WTC11 (cell line): ENCODE measurements at regions not wholly inside any gene's neighbourhood (a gene's known extent, or its start where the extent isn't known, plus 50 kb on each side); places are given as distances from the start of the nearest gene placed in this dataset.

ENCODE experiments used
- ATAC-seq: fragments of 200-7000 bp; cut with Tn5 transposase; 2 replicates; pipeline ENCODE4 v1.10.0; 2021; ENCODE audit warnings: mild to moderate bottlenecking, moderate library complexity
- CTCF ChIA-PET: fragments of 300-600 bp; sonication (Branson Sonifier 250); formaldehyde crosslinking; loops from one replicate; lab custom pipeline; 2021; ENCODE audit warnings: antibody characterized with exemption; lab: Charles Lee
- POLR2A ChIA-PET: fragments of 350-600 bp; sonication (Branson Sonifier 250); formaldehyde crosslinking; loops from one replicate; lab custom pipeline; 2021; ENCODE audit warnings: antibody characterized with exemption; lab: Charles Lee
- DNase-seq: peaks from one replicate; pipeline ENCODE4 v3.0.0; 2021; ENCODE audit warnings: low spot score
- H3K27ac Mint-ChIP-seq: 2 replicates; pipeline ENCODE4 v1.8.0; 2021; ENCODE audit warnings: mixed read lengths
- H3K27me3 Mint-ChIP-seq: 2 replicates; pipeline ENCODE4 v1.8.0; 2021; ENCODE audit warnings: low read depth, mild to moderate bottlenecking, moderate library complexity, mixed read lengths
- H3K36me3 Mint-ChIP-seq: 2 replicates; pipeline ENCODE4 v1.8.0; 2021; ENCODE audit warnings: mixed read lengths
- H3K4me1 Mint-ChIP-seq: 2 replicates; pipeline ENCODE4 v1.8.0; 2022; ENCODE audit warnings: mixed read lengths
- H3K4me3 Mint-ChIP-seq: 2 replicates; pipeline ENCODE4 v1.8.0; 2021; ENCODE audit warnings: mild to moderate bottlenecking, moderate library complexity, mixed read lengths
- H3K9me3 Mint-ChIP-seq: 2 replicates; pipeline ENCODE4 v1.8.0; 2021; ENCODE audit warnings: mixed read lengths
- AR ChIP-seq: fragments of 250-450 bp; sonication (Bioruptor Pico); IDR thresholded peaks from 2 replicates; pipeline ENCODE4 v1.9.0; 2021; ENCODE audit warnings: mild to moderate bottlenecking
- ARID4B ChIP-seq: sonication (generic); formaldehyde crosslinking; IDR thresholded peaks from 2 replicates; pipeline ENCODE4 v1.8.0; 2023; ENCODE audit warnings: missing genetic modification reagents, mild to moderate bottlenecking, borderline replicate concordance
- ATF1 ChIP-seq: sonication (generic); formaldehyde crosslinking; IDR thresholded peaks from 2 replicates; pipeline ENCODE4 v1.8.1; 2023; ENCODE audit warnings: mild to moderate bottlenecking, moderate library complexity, missing genetic modification reagents
- CREM ChIP-seq: sonication (generic); formaldehyde crosslinking; IDR thresholded peaks from 2 replicates; pipeline ENCODE4 v1.8.1; 2022; ENCODE audit warnings: mild to moderate bottlenecking, missing genetic modification reagents, moderate library complexity
- GRHL2 ChIP-seq: fragments of 250-450 bp; sonication (Bioruptor Pico); IDR thresholded peaks from 2 replicates; pipeline ENCODE4 v1.8.0; 2022; ENCODE audit warnings: mild to moderate bottlenecking, moderate library complexity; ENCODE audit not compliant: insufficient replicate concordance, severe bottlenecking
- HMGXB4 ChIP-seq: sonication (generic); formaldehyde crosslinking; IDR thresholded peaks from 2 replicates; pipeline ENCODE4 v1.8.1; 2023; ENCODE audit warnings: mild to moderate bottlenecking, moderate library complexity, missing genetic modification reagents
- MXD4 ChIP-seq: fragments of 250-450 bp; sonication (Bioruptor Pico); IDR thresholded peaks from 2 replicates; pipeline ENCODE4 v1.8.0; 2021; ENCODE audit warnings: mild to moderate bottlenecking, moderate library complexity, borderline replicate concordance
- NR1H2 ChIP-seq: sonication (generic); formaldehyde crosslinking; IDR thresholded peaks from 2 replicates; pipeline ENCODE4 v1.9.0; 2021; ENCODE audit warnings: mild to moderate bottlenecking, moderate library complexity, missing genetic modification reagents
- NR2C2 ChIP-seq: sonication (generic); formaldehyde crosslinking; IDR thresholded peaks from 2 replicates; pipeline ENCODE4 v1.8.0; 2022; ENCODE audit warnings: mild to moderate bottlenecking, missing genetic modification reagents
- PREB ChIP-seq: sonication (generic); formaldehyde crosslinking; IDR thresholded peaks from 2 replicates; pipeline ENCODE4 v1.8.1; 2022; ENCODE audit warnings: mild to moderate bottlenecking, missing genetic modification reagents, moderate library complexity, borderline replicate concordance
- TCF7 ChIP-seq: sonication (generic); formaldehyde crosslinking; IDR thresholded peaks from 2 replicates; pipeline ENCODE4 v1.8.0; 2022; ENCODE audit warnings: mild to moderate bottlenecking, low read depth, missing genetic modification reagents, moderate library complexity
- TEAD4 ChIP-seq: sonication (generic); formaldehyde crosslinking; IDR thresholded peaks from 2 replicates; pipeline ENCODE4 v1.8.0; 2022; ENCODE audit warnings: mild to moderate bottlenecking, missing genetic modification reagents
- ZBTB21 ChIP-seq: sonication (generic); formaldehyde crosslinking; IDR thresholded peaks from 2 replicates; pipeline ENCODE4 v1.8.1; 2023; ENCODE audit warnings: mild to moderate bottlenecking, missing genetic modification reagents, borderline replicate concordance
- ZNF138 ChIP-seq: sonication (generic); formaldehyde crosslinking; conservative IDR thresholded peaks from 2 replicates; pipeline ENCODE4 v1.8.1; 2022; ENCODE audit warnings: mild to moderate bottlenecking, moderate library complexity, missing genetic modification reagents
- ZNF263 ChIP-seq: sonication (generic); formaldehyde crosslinking; IDR thresholded peaks from 2 replicates; pipeline ENCODE4 v1.8.1; 2022; ENCODE audit warnings: low read depth, mild to moderate bottlenecking, moderate library complexity, missing genetic modification reagents
- ZNF423 ChIP-seq: fragments of 250-450 bp; sonication (Bioruptor Pico); IDR thresholded peaks from 2 replicates; pipeline ENCODE4 v2.1.2; 2022; ENCODE audit warnings: mild to moderate bottlenecking, moderate library complexity
- TF ChIP-seq, protein P1 (sequence below): sonication (generic); formaldehyde crosslinking; IDR thresholded peaks from 2 replicates; pipeline ENCODE4 v1.8.1; 2023; ENCODE audit warnings: mild to moderate bottlenecking, missing genetic modification reagents, borderline replicate concordance
- TF ChIP-seq, protein P2 (sequence below): fragments of 250-450 bp; sonication (Bioruptor Pico); IDR thresholded peaks from 2 replicates; pipeline ENCODE4 v1.9.0; 2021; ENCODE audit warnings: moderate library complexity, mild to moderate bottlenecking, inconsistent platforms, borderline replicate concordance
- TF ChIP-seq, protein P3 (sequence below): fragments of 250-450 bp; sonication (Bioruptor Pico); IDR thresholded peaks from 2 replicates; pipeline ENCODE4 v1.8.0; 2021; ENCODE audit warnings: mild to moderate bottlenecking

GRCh38 chr11:98029832-98030231, 990.9 kb upstream of the CNTN5 start:
- TF ChIP-seq MXD4 (CRISPR knock-in tag) (no peak), ATF1 (CRISPR knock-in tag) (no peak), ARID4B (no peak), NR2C2 (CRISPR knock-in tag) (no peak), GRHL2 (CRISPR knock-in tag) (no peak), ZBTB21 (CRISPR knock-in tag) (no peak), AR (CRISPR knock-in tag) (no peak), HMGXB4 (CRISPR knock-in tag) (no peak), PREB (CRISPR knock-in tag) (no peak), ZNF263 (CRISPR knock-in tag) (no peak), TEAD4 (CRISPR knock-in tag) (no peak), ZNF423 (no peak), TCF7 (CRISPR knock-in tag) (no peak), NR1H2 (CRISPR knock-in tag) (no peak), ZNF138 (CRISPR knock-in tag) (no peak), CREM (CRISPR knock-in tag) (no peak)
- TF ChIP-seq, protein P1, sequence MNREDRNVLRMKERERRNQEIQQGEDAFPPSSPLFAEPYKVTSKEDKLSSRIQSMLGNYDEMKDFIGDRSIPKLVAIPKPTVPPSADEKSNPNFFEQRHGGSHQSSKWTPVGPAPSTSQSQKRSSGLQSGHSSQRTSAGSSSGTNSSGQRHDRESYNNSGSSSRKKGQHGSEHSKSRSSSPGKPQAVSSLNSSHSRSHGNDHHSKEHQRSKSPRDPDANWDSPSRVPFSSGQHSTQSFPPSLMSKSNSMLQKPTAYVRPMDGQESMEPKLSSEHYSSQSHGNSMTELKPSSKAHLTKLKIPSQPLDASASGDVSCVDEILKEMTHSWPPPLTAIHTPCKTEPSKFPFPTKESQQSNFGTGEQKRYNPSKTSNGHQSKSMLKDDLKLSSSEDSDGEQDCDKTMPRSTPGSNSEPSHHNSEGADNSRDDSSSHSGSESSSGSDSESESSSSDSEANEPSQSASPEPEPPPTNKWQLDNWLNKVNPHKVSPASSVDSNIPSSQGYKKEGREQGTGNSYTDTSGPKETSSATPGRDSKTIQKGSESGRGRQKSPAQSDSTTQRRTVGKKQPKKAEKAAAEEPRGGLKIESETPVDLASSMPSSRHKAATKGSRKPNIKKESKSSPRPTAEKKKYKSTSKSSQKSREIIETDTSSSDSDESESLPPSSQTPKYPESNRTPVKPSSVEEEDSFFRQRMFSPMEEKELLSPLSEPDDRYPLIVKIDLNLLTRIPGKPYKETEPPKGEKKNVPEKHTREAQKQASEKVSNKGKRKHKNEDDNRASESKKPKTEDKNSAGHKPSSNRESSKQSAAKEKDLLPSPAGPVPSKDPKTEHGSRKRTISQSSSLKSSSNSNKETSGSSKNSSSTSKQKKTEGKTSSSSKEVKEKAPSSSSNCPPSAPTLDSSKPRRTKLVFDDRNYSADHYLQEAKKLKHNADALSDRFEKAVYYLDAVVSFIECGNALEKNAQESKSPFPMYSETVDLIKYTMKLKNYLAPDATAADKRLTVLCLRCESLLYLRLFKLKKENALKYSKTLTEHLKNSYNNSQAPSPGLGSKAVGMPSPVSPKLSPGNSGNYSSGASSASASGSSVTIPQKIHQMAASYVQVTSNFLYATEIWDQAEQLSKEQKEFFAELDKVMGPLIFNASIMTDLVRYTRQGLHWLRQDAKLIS (CRISPR knock-in tag) = no peak
- TF ChIP-seq, protein P2, sequence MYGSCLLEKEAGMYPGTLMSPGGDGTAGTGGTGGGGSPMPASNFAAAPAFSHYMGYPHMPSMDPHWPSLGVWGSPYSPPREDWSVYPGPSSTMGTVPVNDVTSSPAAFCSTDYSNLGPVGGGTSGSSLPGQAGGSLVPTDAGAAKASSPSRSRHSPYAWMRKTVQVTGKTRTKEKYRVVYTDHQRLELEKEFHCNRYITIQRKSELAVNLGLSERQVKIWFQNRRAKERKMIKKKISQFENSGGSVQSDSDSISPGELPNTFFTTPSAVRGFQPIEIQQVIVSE (CRISPR knock-in tag) = no peak
- TF ChIP-seq, protein P3, sequence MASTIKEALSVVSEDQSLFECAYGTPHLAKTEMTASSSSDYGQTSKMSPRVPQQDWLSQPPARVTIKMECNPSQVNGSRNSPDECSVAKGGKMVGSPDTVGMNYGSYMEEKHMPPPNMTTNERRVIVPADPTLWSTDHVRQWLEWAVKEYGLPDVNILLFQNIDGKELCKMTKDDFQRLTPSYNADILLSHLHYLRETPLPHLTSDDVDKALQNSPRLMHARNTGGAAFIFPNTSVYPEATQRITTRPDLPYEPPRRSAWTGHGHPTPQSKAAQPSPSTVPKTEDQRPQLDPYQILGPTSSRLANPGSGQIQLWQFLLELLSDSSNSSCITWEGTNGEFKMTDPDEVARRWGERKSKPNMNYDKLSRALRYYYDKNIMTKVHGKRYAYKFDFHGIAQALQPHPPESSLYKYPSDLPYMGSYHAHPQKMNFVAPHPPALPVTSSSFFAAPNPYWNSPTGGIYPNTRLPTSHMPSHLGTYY (CRISPR knock-in tag) = no peak
- TF ChIP-seq, all 79 proteins: peak for 0
- Mint-ChIP-seq H3K27me3 (no peaks in the 10 kb centered on the region), H3K4me3 (no peak overlapping the region), H3K4me1 (no peaks in the 10 kb centered on the region), H3K36me3 (peaks cover 5% of the 10 kb centered on the region; the same call in 1 of the 2 replicates), H3K9me3 (peaks cover 18% of the 10 kb centered on the region), H3K27ac (no peak overlapping the region)
- DNase-seq (no peak), ATAC-seq (no peak)
- ChIA-PET CTCF (no interaction called here), POLR2A (no interaction called here)
